Activated CD4-positive, alpha-beta T cell treated with anti-CD3 and anti-CD28 coated beads for 24 hours (primary cell): ENCODE measurements at regions not wholly inside any gene's neighbourhood (a gene's known extent, or its start where the extent isn't known, plus 50 kb on each side); places are given as distances from the start of the nearest gene placed in this dataset.

Experiments used
- DNase-seq, 2 donors: peaks; one replicate each; pipeline ENCODE4 v3.0.0-alpha.2; 2020; ENCODE audit warnings: low read depth in 2 of 2

DNA sequence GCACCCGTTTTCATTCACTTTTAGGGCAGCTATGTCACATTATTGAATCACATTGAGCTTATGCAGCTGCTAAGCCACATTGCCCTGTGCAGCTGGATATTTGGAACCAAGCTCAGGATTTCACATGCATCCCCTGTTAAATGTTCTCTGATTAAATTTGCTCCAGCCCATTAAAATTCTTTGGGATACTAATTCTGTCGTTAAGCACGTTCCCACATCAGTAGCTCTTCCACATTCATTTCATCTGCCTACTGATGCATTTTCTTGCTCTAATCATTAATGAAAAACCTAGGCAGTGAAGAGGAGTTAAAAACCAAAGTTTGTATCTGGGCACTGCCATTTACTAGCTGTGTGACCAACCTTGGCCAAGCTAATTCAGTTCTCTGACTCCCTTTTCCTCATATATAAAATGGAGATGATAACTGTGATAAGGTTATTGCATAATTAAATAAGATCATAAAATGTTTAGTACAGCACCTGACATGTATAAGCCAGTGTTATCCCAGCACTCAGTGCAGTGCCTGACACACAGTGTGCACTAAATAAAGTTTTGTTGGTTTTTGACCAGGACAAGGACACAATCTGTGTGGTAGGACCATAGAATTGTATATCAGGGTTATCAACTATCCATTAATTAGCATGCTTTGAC, 222.2 kb upstream of the ATP11B start:
- DNase-seq, result no peak

DNA sequence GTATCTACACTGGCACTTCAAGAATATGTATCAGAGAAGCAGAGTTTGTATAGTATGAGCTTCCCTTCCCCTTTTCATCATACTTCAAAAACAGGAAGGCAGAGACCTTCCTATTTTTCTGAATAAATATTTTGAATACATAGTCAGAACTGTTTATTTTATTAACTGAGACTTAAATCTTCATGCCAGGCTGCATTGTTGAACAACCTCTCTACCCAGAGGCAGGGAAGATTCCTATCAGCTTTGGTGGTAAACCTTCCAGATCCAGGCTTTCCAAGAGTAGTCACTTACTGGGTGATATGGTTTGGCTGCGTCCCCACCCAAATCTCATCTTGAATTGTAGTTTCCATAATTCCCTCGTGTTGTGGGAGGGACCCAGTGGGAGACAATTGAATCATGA, 217.4 kb upstream of the ATP11B start:
- DNase-seq, result no peak

DNA sequence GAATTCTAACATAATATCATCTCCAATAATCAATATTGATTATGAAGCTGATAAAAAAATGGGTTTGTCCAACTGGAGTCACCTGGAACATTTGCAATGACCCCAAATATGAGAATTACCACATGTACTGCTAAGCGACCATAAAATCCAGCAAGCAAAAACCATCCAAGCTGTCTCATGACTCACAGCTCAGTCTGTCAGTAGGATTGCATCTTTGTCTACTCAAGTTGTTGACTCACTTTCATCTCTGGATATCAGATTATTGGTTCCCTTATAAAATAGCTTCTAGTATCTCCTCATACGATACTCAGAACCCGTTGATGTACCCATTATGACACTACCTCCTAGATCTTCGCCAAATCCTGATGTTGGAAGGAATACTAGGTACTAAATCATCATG, 209.8 kb upstream of the ATP11B start:
- no peak for DNase-seq

GRCh38 chr3:182585532-182586150, 207.7 kb upstream of the ATP11B start:
- DNase-seq, result no peak

- no peak for DNase-seq
These were observed 200.6 kb upstream of the ATP11B start for GRCh38 chr3:182592747-182593146.

- no peak for DNase-seq
These were observed 196.5 kb upstream of the ATP11B start for GRCh38 chr3:182596676-182597410.

- DNase-seq, result no peak
These were observed 195.7 kb upstream of the ATP11B start for GRCh38 chr3:182597621-182598041.

GRCh38 chr3:182601597-182601996, 191.7 kb upstream of the ATP11B start:
- DNase-seq, result no peak

DNA sequence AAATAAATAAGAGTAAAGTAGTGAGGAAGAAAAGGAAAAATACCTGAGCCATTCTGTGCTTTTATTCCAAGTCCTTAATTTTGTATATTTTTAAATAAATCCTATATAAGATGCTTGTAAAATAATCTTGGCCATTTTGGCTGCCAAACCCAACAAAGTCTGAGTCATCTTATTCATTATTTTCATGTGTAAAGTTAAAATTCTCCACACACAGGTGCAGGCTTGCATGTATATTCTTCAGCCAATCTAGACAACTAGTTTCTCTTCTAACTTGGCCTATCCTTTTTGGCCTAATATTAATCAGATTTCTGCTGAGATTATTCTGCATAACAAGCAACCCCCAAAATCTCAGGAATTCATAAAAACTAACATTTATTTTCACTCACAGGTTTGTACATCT, 189.8 kb upstream of the ATP11B start:
- DNase-seq, result no peak

DNA sequence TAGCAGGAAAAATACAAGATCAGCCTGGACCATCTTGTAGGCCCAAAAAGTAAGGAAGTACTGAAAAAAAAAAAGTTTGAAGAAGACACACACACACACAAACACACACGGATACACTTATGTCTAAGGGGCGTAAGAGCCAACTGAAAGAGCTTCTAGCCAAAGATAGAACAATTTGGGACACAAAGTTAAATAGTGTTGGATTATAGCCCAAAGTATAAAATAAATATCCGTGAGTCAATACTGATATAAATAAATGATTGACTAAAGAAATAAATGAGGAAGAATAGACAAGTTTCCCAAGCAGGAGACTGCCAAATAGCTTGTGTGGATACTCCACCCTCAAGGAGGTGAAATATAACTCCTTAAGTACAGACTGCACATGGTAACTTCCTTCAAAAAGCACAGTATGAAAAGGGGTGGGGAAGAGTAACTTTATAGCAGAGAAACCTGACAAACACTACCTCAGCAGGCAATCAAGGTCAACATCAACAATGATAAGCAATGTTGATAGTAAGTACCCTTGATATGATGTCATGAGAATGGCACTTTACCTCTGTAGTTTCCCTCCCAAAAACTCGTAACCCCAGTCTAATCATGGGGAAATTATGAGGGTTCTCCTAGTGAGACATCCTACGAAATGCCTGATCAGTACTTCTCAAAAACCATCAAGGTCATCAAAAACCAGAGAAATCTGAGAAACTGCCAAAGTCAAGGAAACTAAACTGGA, 187.3 kb upstream of the ATP11B start:
- DNase-seq, result no peak

- no peak for DNase-seq
These were observed 186.3 kb upstream of the ATP11B start for GRCh38 chr3:182606905-182607504.

GRCh38 chr3:182608832-182609231, 184.5 kb upstream of the ATP11B start:
- no peak for DNase-seq

GRCh38 chr3:182609575-182610156, 183.6 kb upstream of the ATP11B start:
- DNase-seq, result no peak

GRCh38 chr3:182612332-182612731, 181.0 kb upstream of the ATP11B start:
- no peak for DNase-seq

- DNase-seq, result no peak
These were observed 175.8 kb upstream of the ATP11B start for GRCh38 chr3:182617500-182617899.

- no peak for DNase-seq
These were observed 175.1 kb upstream of the ATP11B start for GRCh38 chr3:182618085-182618732.

GRCh38 chr3:182618981-182619591, 174.2 kb upstream of the ATP11B start:
- no peak for DNase-seq

DNA sequence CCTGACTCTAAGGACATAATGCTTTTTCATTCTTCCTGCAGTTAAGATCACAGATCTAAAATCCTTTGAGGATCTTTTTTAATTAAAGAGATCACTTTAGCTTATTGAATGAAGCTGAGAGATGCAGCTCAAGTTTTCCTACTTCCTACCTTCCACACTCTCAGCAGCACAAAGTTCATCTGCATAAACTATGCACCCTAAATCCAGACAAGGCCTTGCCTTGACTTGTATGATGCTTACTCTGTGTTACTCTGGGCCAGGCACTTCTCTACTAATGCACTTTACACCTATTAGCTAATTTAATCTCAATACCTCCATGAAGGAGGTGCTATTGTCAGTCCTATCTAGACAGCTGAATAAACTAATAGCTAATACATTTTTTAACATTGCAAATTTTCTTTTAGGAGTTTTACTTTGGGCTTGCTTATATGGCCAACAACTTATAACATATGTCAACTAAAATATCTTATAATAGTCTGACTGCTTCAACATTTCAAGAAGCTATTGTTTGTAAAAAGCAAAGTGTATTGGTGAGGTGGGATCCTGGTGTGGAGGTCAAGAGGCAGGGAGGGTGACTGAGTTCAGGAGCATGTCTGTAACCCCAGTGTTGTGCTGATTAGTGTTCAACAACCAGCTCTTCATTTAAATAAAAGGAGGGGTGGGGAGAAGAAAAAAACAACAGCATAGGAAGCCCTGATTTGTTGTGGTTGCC, 172.4 kb upstream of the ATP11B start:
- no peak for DNase-seq

DNA sequence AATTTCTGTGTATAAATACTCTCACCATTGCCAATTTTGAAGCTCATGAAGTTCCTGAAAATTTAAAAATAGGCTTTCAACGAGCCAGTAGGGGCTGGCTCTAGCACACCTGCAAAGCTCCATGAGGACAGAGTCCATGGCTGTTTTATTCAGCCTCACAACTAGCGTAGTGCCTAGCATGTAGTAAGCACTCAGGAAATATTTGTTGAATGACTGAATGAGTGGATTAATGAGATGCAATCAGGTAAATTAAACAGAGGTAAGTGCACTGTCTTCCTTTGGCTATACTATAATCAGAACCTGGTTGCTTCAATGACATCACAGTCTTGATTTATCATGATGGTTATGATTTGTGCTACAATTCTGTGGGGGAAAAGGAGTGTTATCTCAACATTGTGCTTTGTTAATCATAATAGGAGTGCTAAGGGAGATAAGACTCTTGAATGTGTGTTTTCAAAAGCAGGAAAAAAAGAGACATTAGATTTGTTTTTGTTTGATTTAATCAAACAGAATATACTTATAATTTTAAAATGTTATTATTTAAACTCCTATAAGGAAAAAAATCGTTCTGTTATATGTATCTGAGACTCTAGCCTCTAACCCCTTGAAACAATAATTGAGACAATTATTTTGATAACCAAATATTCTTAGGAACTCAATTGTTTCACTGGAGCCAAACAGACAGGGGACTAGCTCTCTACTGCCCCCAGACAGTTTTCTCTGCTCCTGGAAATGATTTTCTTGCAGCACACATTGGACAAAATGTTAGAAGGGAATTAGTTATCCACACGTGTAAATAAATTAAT, 171.7 kb upstream of the ATP11B start:
- no peak for DNase-seq
